NCI-H446 treated with DMSO at 0.1 percent for 48 hours (cell line): ENCODE measurements at regions not wholly inside any gene's neighbourhood (a gene's known extent, or its start where the extent isn't known, plus 50 kb on each side); places are given as distances from the start of the nearest gene placed in this dataset.

Experiments used
- DNase-seq: peaks from one replicate; lab custom pipeline; 2025; lab: John Stamatoyannopoulos, UW

DNA sequence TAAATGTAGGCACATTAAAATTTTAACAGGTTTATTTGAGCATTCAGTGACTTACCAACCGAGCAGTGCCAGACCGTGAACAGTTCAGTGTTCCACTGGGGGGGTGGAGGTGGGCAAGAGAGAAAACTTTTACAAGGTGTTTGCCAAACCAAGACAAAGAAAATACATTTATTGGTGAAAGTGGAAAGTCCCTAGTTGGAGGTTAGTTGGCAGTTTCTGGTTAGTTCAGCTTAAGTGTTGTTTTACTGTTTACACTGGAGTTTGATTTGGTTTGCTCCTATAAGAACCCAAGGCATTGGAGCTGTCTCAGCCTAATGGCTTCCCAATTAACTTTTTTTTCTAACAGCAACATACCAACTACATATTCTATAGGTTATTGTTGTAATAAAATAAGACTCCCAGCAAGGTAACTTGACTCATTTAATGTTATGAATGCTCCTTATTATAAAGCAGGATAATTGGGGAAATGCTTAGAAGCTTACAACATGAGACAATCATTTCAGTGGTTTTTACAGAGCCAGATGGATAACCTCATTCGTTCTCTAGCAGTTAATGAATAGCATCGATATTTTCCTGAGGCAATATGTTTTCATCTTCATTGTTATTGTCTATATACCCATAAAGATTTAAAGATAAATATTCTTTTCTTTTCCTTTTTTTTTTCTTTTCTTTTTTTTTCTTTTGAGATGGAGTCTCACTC lies 115.8 kb downstream of the ETNK1 start:
- no peak for DNase-seq

DNA sequence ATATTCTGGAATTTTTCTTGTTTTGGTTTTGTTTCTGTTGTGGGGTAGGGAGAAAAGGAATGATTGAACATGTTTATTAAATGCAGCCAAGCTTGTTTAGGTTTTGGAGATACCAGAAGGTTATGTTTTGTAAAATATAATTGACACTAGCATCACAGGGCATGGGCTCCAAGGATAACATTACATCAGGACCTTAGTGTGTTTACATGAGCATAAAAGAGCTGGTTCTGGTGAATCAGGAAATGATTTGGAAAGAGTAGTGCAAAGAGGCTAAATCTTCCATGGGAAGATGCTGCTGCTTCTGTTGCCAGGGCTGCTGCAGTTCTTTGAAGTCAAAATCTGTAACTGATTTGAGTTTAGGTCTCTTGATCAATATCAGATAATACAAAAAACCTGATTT lies 118.7 kb downstream of the ETNK1 start:
- DNase-seq: no peak

DNA sequence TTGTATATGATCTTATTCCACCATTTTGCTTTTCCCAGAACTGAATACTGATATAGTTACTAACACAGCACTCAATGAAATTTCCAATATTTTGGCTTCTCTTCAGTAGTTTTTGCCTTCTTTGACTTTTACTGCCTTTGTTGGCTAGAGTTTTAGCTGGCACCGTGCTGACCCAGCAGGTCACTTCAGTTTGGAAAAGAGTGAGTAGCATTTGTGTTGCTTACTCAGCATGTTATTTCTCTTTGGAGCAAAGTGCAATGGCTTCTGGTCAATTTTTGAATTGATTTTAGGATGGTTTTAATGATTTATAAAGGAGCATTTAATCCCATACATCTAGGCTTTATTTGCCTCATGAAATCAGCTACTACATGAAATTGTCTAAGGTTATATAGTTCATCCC lies 119.2 kb downstream of the ETNK1 start:
- no peak for DNase-seq

DNA sequence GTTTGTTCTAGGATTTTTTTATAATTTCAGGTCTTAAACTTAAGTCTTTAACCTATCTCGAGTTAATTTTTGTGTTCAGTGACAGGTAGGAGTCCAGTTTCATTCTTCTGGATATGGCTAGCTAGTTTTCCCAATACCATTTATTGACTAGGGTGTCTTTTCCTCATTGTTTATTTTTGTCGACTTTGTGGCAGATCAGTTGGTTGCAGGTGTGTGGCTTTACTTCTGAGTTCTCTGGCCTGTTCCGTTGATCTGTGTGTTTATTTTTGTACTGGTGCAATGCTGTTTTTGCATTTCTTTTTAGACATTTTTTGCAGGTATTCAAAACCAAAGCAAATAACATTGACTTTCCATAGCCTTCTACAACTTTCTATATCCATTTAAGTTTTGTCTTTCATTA lies 121.7 kb downstream of the ETNK1 start:
- no peak for DNase-seq

DNA sequence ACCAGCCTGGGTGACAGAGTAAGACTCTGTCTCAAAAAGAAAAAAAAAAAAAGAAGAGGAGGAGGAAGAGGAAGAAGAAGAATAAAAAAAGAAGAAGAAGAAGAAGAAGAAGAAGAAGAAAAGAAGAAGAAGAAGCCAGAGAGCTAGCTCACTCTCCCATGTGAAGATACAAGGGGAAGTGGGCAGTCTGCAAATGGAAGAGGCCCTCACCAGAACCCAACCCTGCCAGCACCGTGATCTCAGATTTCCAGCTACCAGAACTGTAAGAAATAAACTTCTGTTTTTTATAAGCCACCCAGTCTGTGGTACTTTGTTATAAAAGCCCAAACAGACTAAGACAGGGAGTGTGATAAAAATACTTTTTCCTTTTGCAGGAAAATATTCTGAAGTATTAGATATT lies 130.7 kb downstream of the ETNK1 start:
- DNase-seq: no peak

DNA sequence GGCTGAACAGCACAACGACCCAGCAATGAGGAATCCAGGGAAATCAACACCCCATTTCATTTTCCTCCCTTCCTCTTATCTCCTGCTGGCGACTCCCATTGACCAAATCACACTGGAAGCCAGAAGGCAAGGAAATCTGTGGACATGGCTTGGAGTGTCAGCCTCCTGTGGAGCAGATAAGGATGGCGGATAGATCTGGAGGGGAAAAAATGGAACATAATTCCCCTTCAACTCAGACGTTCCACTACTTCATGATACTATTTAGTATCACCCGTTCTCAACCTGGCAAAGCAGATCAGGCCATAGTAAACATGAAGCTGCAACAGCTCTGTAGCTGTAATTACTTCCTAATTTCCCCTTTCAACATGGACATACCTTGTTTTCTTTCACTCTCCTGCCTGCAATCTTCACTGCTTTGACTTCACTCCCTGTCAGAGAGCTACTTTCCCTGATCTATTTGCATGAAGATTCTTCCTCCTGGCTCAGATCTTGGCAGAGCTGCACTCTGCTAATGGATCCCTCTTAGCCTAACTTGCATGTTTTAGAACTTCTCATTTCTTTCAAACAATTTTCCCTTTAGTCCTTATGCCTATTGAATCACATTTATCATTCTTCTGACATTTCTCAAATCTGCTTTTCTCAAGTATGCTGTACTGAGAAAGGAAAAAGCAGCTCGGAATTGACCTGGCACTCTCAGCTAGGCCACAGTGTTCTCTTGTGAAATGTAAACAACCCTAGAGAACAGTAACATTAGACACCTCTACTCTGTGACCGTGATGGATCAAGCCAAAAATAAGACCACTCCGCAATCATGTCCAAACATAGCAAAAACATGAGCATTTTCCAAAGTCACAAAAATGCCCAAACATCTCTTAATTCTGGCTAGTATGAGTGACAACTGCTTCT lies 135.1 kb downstream of the ETNK1 start:
- DNase-seq: no peak

DNA sequence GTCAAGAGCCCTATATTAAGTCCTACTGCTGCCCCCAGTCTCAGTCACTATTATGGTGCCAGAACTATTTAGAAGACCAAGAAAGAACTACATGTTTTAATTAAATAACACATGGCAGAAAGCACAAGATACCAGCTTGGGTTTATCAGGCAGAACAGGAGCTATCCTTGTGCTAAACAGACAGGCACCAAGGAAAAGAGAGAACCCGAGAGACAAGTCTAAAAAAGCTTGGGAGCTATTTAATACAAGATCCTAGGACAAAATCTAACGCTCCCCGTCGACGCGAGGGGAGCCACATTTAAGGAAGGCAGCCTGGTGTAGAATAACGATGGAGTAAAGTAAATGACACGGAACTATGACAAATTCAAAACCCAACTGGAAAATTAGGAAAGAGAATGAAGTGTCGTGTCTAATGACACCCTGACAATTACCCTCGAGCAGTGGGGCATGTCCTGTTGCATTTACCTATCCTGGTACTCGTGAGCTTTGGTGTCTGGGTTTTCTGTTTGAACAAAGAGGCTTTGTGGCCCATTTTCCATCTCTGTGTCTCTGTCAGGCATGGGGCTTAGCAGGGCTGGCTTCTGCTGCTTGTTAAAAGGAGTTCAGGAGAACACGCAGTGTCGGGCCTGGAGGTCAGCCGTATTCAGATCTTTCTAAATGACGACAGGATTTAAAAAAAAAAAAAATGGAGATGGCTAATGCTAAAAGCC lies 140.6 kb downstream of the ETNK1 start:
- no peak for DNase-seq

DNA sequence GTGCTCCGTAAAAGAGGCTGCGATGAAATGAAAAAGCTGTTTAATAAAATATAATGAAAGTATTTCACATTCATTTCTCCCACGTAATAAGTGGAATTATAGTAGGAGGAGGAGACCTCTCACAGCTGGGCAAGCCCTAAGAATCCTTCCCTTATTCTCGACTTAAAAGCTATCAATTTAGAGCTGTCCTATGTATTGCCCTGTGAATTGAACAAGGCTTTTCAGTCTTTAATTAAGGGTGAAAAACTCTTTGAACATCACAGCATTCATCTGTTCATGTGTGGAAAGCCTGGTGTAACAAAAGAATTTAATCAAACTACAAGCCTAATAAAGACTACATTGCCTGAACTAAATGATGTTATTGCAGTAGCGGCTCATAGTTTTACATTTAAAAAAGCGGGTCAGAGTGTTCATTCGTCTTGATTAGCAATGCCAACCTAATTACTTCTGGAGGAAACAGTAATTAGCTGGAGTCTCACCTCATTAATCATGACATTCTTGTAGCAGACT lies 142.0 kb downstream of the ETNK1 start:
- DNase-seq: no peak

DNA sequence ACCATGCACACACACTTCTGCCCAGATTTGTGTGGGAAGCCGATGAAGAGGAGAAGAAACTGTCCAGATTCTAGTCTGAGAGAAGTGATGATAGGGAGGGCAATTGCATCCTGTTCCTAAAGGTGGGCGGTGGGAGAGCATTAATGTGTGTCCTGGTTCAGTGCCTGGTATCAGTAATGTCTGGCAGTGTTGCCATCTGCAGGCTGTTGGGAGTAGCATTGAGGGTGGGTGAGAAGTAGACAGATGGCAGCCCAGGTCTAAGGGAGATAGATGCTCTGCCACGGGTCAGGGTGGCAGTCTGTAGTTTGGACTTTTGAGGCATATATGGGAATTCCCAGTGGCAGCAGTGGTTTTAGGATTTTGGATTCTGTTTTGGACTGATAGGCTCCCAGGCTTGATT lies 156.4 kb downstream of the ETNK1 start:
- DNase-seq: no peak

DNA sequence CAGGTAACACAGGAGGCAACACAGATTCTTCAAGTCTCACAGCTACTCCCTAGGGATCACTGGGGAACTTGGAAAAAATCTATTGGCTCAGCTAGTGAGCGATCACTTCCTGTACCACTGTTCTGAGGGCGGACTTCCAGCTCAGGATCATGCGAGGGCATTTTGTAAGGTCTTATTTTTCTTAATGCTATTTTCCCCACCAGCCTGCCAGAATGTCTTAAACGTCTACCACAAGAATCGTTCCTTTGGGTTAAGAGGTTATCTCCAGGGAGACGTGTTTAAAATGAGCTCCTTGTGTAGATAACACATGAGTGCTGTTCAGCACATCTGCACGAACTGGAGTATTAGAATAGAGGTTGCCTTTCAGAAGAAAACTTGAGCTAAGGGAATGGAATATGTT lies 162.6 kb downstream of the ETNK1 start:
- DNase-seq: no peak

DNA sequence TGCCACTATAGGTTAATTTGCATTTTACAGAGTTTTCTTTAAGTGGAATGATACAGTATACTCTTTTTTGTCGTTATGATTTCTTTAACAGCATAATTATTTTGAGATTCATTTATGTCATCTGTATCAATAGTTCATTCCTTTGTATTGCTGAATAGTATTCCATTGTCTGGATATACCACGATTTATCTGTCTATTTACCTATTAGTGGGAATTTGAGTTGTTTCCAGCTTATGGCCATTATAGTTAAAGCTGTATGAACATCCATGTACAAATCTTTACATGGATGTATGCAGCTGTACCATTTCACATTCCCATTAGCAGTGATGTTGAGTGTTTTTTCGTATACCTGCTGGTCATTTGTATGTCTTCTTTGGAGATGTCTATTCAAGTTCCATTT lies 163.9 kb downstream of the ETNK1 start:
- no peak for DNase-seq

DNA sequence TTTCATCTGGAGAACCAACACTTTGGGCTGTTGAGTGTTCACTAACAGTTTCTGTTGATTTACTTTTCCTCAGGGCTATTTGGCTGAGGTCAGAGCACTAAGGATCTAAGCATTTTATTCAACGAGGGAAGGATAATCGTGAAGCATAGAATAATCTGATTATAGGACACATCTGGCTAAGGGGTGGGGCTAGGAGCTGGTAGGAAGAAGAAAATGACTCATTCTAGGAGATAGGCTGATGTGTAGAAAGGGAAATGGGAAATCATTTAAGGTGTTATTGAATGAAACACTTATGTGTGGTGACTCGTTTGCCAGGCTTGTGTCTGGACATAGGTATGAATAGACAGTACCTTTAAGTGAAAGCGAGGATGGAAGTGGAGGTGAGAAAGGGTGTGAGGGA lies 167.2 kb downstream of the ETNK1 start:
- DNase-seq: no peak

DNA sequence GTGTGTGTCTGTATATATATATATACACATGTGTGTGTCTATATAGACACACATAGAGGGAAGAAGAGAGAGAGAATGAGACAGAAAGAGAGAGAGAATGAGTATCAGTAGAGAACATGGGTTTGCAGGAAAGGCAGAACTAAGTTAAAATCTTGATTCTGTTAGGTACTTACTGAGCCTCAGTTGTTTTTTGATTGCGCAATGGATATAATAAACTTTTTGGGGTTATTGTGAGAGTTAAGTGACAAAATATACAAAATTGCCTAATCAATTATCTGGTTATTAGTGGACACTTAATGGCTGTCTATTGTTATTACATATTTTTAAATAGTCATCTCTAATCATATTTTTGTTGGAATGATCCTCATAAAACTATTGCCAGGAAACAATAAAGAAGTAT lies 169.0 kb downstream of the ETNK1 start:
- no peak for DNase-seq

DNA sequence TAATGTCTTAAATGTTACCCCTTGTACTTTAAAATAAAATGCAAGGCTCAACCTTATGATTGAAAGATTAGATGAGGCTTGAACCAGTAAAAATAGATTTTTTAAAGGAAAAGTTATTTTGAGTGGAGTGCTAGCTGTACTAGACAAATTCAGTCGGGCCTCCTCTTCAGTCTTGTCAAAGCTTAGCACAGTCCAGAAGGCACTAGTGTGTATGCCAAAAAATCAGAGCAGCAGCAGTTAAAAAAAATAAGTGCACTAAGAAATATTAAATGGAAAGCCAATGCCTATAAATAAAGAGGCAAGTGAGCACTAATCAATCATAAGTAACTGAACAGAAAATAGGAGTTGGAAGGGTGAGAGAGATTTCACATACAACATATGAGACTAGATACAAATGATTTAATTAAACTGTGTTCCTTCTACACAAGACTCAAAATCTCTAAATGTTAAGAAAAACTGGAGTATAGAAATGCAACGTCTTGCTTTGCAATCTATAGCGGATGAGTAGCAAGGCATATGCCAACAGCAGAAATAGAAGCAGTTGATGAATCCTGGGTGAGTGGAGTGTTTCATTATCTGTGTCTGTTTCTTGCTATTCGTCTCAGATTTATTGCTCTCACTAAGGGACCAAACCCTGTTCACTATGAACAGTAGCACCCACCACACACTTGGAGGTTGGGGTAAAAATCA lies 172.1 kb downstream of the ETNK1 start:
- DNase-seq: peak; percentile 27

DNA sequence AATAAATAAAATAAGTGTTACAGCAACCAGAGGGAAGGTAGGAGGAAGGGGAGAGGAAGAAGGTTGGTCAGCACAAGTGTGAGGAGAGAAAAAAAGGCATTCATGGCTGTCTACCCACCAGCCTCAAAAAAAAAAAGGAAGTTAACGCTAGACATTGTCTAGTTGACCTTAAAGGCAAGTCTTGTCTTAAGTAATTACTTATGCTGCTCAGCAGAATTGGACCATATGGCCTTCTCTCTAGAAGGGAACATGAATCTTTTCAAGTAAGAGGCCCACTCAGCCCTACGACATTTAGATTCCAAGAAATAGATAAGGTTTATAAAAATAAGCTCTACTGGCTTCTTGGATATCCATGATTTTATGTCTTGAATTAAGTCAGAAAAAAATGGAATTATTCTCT lies 172.7 kb downstream of the ETNK1 start:
- DNase-seq: no peak

DNA sequence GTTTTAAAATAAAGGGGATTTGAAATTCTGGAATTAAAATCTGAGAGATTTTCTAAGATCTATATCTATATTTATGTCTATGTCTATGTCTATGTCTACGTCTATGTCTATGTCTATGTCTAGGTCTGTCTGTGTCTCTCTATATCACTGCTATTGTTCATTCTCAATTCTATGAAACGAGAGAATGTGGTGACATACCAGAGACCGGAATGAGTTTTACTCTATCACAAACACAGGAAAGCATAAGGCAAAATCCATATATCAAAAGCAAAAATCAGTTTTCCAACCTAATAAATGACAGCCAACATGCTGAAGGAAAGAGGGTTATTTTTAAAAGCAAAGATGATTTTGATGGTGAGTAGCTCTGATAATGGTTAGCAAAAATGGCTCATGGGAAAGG lies 173.1 kb downstream of the ETNK1 start:
- no peak for DNase-seq

DNA sequence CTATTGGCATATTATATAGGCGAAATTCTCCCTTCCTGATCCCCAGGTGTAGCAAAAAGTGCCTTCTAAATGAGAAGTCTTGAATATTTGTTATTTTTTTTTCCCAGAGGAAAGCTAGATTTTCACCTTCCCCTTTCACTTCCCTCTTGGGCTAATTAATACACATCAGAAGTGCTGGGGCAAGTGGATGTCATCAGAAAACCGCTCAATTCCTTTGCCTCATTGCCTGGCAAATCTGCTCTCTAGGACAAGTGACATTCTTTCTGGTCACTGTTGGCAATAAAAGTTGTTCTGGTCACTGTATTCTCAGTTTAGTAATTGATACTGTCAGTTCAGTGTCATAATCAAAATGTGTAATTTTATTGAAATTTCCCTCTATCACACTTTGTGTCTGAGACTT lies 174.5 kb downstream of the ETNK1 start:
- no peak for DNase-seq

DNA sequence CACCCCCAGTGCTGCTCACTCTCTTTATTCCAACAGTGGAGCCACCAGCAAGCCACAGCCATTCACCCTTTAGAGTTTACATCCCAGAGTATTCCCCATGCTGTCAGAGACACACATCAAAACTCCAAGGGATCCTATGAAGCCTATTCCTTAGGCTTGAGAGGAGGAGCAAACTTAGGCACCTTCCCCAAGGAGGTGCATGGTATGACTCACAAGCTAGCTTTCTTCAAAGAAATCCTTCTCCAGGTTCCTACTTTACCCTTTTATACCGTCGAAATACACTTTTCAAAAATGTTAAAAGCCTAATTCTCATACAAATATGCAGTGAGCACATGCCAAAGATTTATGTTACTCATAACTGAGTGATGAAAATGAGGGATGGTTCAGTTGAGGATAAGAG lies 175.4 kb downstream of the ETNK1 start:
- no peak for DNase-seq

DNA sequence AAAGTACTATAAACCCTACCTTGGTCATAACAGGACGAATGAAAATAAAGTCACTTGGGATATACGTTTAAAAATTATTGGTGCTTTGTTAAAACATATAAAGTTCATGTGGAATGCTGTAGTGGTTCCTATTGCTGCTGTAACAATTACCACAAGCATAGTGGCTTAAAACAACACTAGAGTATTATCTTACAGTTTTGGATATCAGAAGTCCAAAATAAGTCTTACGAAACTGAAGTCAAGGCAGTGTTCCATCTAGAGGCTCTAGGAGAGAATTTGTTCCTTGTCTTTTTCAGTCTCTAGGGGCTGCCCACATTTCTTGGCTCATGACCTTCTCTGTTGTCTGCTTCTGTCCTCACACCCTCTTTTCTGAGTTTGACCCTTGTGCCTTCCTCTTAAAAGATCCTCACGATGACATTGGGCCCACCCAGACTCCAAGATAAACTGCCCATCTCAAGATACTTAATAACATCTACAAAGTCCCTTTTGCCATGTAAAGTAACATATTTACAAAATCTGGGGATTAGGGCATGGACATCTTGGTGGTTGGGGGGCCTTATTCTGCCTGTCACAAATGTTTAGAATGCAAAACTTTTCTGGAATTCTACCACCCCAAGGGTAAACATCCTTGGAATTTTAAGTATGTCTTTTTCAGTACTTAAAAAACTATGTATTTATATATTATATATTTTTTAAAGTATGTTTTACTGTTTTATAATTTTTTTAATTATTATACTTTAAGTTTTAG lies 178.1 kb downstream of the ETNK1 start:
- DNase-seq: no peak

DNA sequence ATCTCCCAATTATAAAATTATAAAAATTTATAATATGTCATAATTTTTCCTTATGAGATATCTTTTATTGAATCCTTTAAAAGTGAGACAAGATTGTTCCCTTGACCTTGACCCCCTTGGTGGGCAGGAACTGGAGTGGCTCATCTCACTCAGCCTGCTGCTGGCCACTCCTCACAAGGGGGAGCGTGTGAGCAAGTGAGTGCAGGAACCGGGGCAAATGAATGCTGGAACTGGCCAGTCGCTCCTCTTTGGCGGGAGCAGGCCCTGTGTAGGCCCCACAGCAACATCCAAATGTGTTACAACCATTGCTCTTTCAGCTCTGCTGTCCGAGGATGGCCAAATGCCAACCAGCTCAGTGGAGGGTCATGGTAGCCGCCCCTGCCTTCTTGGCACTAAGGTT lies 178.8 kb downstream of the ETNK1 start:
- DNase-seq: no peak

DNA sequence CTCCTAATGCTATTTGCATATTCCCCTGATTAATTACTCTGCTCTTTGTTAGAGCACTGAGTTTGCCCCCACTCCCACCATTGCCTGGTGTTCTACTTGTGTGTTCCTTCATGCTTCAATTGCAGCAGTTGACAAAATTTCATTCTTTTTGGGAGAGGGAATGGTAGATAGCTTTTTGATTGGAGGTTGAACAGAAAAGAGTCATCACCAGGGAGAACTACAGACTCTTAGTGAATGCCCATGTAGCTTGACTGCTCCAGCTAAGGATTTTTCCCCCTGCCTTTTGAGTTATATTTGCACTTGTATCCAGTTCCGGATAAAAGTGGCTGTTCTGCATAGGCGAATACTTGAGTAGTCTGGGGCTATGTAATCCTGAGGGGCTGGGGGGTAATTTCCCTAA lies 183.9 kb downstream of the ETNK1 start:
- DNase-seq: no peak
